ENCODE measurements at regions not wholly inside any gene's neighbourhood (a gene's known extent, or its start where the extent isn't known, plus 50 kb on each side); places are given as distances from the start of the nearest gene placed in this dataset.

GRCh38 chr5:141773779-141774562 is 91.9 kb upstream of the ARAP3 start:
- Histone ChIP-seq H3K9ac (ENCODE audit: insufficient read depth, low read length) (no peak overlapping the region), H3K27ac (ENCODE audit: insufficient read depth, low read length) (no peak overlapping the region), H3K9me3 (ENCODE audit: control insufficient read depth, insufficient read depth, low read depth, low read length) (no peaks in the 10 kb centered on the region), H4K20me1 (ENCODE audit: control insufficient read depth, extremely low read depth, insufficient read depth, low read length) (no peaks in the 10 kb centered on the region), H3K36me3 (ENCODE audit: control insufficient read depth, insufficient read depth, low read length) (no peaks in the 10 kb centered on the region), H2AFZ (ENCODE audit: low read length) (no peak overlapping the region), H3K4me2 (ENCODE audit: extremely low read depth, insufficient read depth, low read length) (no peak overlapping the region), H3K27me3 (ENCODE audit: control insufficient read depth, insufficient read depth, low read length) (peaks cover 10% of the 10 kb centered on the region), H3K4me1 (ENCODE audit: control insufficient read depth, extremely low read depth, insufficient read depth, low read length) (no peaks in the 10 kb centered on the region), H3K79me2 (ENCODE audit: control insufficient read depth, insufficient read depth, low read length) (no peaks in the 10 kb centered on the region), H3K4me3 (replicated peaks in 1 of 4; ENCODE audit: control extremely low read depth in 1 of 4, insufficient read depth in 1 of 4, low read depth in 3 of 4, low read length in 4 of 4) (no peak overlapping the region)
- TF ChIP-seq, protein P1, sequence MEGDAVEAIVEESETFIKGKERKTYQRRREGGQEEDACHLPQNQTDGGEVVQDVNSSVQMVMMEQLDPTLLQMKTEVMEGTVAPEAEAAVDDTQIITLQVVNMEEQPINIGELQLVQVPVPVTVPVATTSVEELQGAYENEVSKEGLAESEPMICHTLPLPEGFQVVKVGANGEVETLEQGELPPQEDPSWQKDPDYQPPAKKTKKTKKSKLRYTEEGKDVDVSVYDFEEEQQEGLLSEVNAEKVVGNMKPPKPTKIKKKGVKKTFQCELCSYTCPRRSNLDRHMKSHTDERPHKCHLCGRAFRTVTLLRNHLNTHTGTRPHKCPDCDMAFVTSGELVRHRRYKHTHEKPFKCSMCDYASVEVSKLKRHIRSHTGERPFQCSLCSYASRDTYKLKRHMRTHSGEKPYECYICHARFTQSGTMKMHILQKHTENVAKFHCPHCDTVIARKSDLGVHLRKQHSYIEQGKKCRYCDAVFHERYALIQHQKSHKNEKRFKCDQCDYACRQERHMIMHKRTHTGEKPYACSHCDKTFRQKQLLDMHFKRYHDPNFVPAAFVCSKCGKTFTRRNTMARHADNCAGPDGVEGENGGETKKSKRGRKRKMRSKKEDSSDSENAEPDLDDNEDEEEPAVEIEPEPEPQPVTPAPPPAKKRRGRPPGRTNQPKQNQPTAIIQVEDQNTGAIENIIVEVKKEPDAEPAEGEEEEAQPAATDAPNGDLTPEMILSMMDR (conservative IDR thresholded peaks at IDR 0.05 in 1 of 2, IDR thresholded peaks at IDR 0.05 in 1 of 2; ENCODE audit: low read depth in 1 of 2, low read length in 2 of 2), result no peak
- no peak for TF ChIP-seq EZH2 (IDR thresholded peaks at IDR 0.05; ENCODE audit: low read length, missing control alignments)
- DNase-seq (ENCODE audit: low read depth in 2 of 2), result no peak

DNA sequence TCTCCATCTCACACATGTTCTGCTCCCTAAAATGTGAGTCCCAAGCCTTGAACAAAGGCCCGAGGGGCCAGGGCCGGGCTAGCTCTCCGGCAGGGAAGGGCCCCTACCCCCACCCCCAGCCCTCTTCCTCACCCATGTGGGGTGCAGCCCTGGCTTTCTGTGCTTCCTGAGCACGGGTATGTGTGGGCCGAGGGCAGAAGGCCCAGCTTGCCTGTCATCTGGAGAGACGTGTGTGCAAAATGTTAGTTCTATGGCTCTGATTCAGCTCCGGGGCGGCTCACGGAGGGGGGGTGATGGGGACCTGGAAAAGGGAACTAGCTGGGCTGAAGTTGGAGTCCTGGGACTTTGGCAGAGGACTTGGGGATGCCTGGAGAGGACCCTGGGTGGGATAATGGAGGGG is 90.3 kb upstream of the ARAP3 start:
- H3K9ac ChIP-seq (ENCODE audit: insufficient read depth, low read length), result no peak overlapping the region
- peaks cover 7% of the 10 kb centered on the region for H3K27me3 ChIP-seq (ENCODE audit: control insufficient read depth, insufficient read depth, low read length)
- H4K20me1 ChIP-seq (ENCODE audit: control insufficient read depth, extremely low read depth, insufficient read depth, low read length), result no peaks in the 10 kb centered on the region
- no peak overlapping the region for H2AFZ ChIP-seq (ENCODE audit: low read length)
- H3K27ac ChIP-seq (ENCODE audit: insufficient read depth, low read length), result no peak overlapping the region
- no peak overlapping the region for H3K4me3 ChIP-seq (replicated peaks in 1 of 4; ENCODE audit: control extremely low read depth in 1 of 4, insufficient read depth in 1 of 4, low read depth in 3 of 4, low read length in 4 of 4)
- TF ChIP-seq EZH2 (IDR thresholded peaks at IDR 0.05; ENCODE audit: low read length, missing control alignments), result no peak
- TF ChIP-seq, protein P1 (conservative IDR thresholded peaks at IDR 0.05 in 1 of 2, IDR thresholded peaks at IDR 0.05 in 1 of 2; ENCODE audit: low read depth in 1 of 2, low read length in 2 of 2), result no peak
- H3K36me3 ChIP-seq (ENCODE audit: control insufficient read depth, insufficient read depth, low read length), result no peaks in the 10 kb centered on the region
- no peaks in the 10 kb centered on the region for H3K79me2 ChIP-seq (ENCODE audit: control insufficient read depth, insufficient read depth, low read length)
- H3K4me1 ChIP-seq (ENCODE audit: control insufficient read depth, extremely low read depth, insufficient read depth, low read length), result no peaks in the 10 kb centered on the region
- H3K9me3 ChIP-seq (ENCODE audit: control insufficient read depth, insufficient read depth, low read depth, low read length), result no peaks in the 10 kb centered on the region
- DNase-seq (ENCODE audit: low read depth in 2 of 2), result peak in 1 of 2 donors; percentile 19
- H3K4me2 ChIP-seq (ENCODE audit: extremely low read depth, insufficient read depth, low read length), result no peak overlapping the region

DNA sequence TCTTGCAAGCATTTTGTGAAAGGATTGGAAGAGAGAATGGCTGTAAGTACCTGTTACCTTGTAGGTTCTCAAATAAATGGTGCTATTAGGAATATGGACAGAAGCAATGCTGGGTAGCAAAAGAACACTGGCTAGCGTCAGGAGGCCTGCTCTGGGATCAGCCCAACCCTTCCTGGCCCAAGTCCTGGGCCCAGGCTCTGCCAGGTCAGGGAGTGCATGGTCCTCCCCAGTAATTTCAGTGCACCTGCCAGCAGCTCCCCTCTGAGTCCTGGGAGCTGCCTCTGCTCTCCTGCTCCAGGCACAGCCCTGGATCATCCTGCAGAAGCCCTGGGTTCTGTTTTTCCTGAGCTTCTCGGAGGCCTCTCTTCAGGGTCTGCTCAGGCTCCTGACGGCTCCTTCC is 89.5 kb upstream of the ARAP3 start:
- H3K4me1 ChIP-seq (ENCODE audit: control insufficient read depth, extremely low read depth, insufficient read depth, low read length), result no peaks in the 10 kb centered on the region
- H3K9ac ChIP-seq (ENCODE audit: insufficient read depth, low read length), result no peak overlapping the region
- H3K36me3 ChIP-seq (ENCODE audit: control insufficient read depth, insufficient read depth, low read length), result no peaks in the 10 kb centered on the region
- no peak overlapping the region for H3K27ac ChIP-seq (ENCODE audit: insufficient read depth, low read length)
- no peaks in the 10 kb centered on the region for H3K9me3 ChIP-seq (ENCODE audit: control insufficient read depth, insufficient read depth, low read depth, low read length)
- no peak for TF ChIP-seq EZH2 (IDR thresholded peaks at IDR 0.05; ENCODE audit: low read length, missing control alignments)
- TF ChIP-seq, protein P1 (conservative IDR thresholded peaks at IDR 0.05 in 1 of 2, IDR thresholded peaks at IDR 0.05 in 1 of 2; ENCODE audit: low read depth in 1 of 2, low read length in 2 of 2), result no peak
- H4K20me1 ChIP-seq (ENCODE audit: control insufficient read depth, extremely low read depth, insufficient read depth, low read length), result no peaks in the 10 kb centered on the region
- no peak for DNase-seq (ENCODE audit: low read depth in 2 of 2)
- no peak overlapping the region for H3K4me2 ChIP-seq (ENCODE audit: extremely low read depth, insufficient read depth, low read length)
- H3K79me2 ChIP-seq (ENCODE audit: control insufficient read depth, insufficient read depth, low read length), result no peaks in the 10 kb centered on the region
- H3K4me3 ChIP-seq (replicated peaks in 1 of 4; ENCODE audit: control extremely low read depth in 1 of 4, insufficient read depth in 1 of 4, low read depth in 3 of 4, low read length in 4 of 4), result no peak overlapping the region
- H3K27me3 ChIP-seq (ENCODE audit: control insufficient read depth, insufficient read depth, low read length), result peaks cover 7% of the 10 kb centered on the region
- no peak overlapping the region for H2AFZ ChIP-seq (ENCODE audit: low read length)

All from fibroblast of lung (primary cell).